GM18498 (cell line): ENCODE measurements at regions not wholly inside any gene's neighbourhood (a gene's known extent, or its start where the extent isn't known, plus 50 kb on each side); places are given as distances from the start of the nearest gene placed in this dataset.

Experiments used
- ATAC-seq: cut with Tn5 transposase; IDR thresholded peaks from one replicate; pipeline ENCODE4 v1.9.1; 2021; ENCODE audit warnings: mild to moderate bottlenecking, moderate library complexity; ENCODE audit not compliant: unreplicated experiment

- no peak for ATAC-seq
These were observed 199.9 kb downstream of the CD83 start for GRCh38 chr6:14317387-14317970.

- no peak for ATAC-seq
These were observed 202.8 kb downstream of the CD83 start for GRCh38 chr6:14320332-14320731.

GRCh38 chr6:14321992-14322772 is 204.6 kb downstream of the CD83 start:
- no peak for ATAC-seq

GRCh38 chr6:14322841-14323240 is 205.3 kb downstream of the CD83 start:
- ATAC-seq: no peak

- ATAC-seq: no peak
These were observed 209.2 kb downstream of the CD83 start for GRCh38 chr6:14326774-14327173.

GRCh38 chr6:14328163-14328562 is 210.6 kb downstream of the CD83 start:
- ATAC-seq: no peak

- ATAC-seq: no peak
These were observed 216.2 kb downstream of the CD83 start for GRCh38 chr6:14333556-14334305.

GRCh38 chr6:14335071-14335470 is 217.5 kb downstream of the CD83 start:
- ATAC-seq: no peak

- no peak for ATAC-seq
These were observed 219.6 kb downstream of the CD83 start for GRCh38 chr6:14337152-14337551.

- ATAC-seq: no peak
These were observed 221.6 kb downstream of the CD83 start for GRCh38 chr6:14339172-14339571.

- no peak for ATAC-seq
These were observed 222.4 kb downstream of the CD83 start for GRCh38 chr6:14339711-14340584.

- no peak for ATAC-seq
These were observed 226.9 kb downstream of the CD83 start for GRCh38 chr6:14344486-14344885.

GRCh38 chr6:14348389-14348788 is 230.8 kb downstream of the CD83 start:
- no peak for ATAC-seq

- no peak for ATAC-seq
These were observed 231.9 kb downstream of the CD83 start for GRCh38 chr6:14349507-14349906.

- ATAC-seq: no peak
These were observed 232.6 kb downstream of the CD83 start for GRCh38 chr6:14350210-14350609.

- no peak for ATAC-seq
These were observed 235.7 kb downstream of the CD83 start for GRCh38 chr6:14353281-14353680.

GRCh38 chr6:14353798-14354197 is 236.2 kb downstream of the CD83 start:
- ATAC-seq: no peak

- no peak for ATAC-seq
These were observed 237.5 kb downstream of the CD83 start for GRCh38 chr6:14354919-14355572.

- no peak for ATAC-seq
These were observed 241.9 kb downstream of the CD83 start for GRCh38 chr6:14359438-14359837.

- no peak for ATAC-seq
These were observed 243.0 kb downstream of the CD83 start for GRCh38 chr6:14360565-14360964.
